HG02759 (cell line): ENCODE measurements at regions not wholly inside any gene's neighbourhood (a gene's known extent, or its start where the extent isn't known, plus 50 kb on each side); places are given as distances from the start of the nearest gene placed in this dataset.
"Not testable (repeated sequence)": the region's sequence is repeated elsewhere in the genome, so short reads cannot be mapped to it uniquely, and the experiment has no call there.

Experiments
- ATAC-seq: cut with Tn5 transposase; IDR thresholded peaks from one replicate; pipeline ENCODE4 v1.9.1; 2021; ENCODE audit warnings: mild to moderate bottlenecking, moderate library complexity; ENCODE audit not compliant: unreplicated experiment

DNA sequence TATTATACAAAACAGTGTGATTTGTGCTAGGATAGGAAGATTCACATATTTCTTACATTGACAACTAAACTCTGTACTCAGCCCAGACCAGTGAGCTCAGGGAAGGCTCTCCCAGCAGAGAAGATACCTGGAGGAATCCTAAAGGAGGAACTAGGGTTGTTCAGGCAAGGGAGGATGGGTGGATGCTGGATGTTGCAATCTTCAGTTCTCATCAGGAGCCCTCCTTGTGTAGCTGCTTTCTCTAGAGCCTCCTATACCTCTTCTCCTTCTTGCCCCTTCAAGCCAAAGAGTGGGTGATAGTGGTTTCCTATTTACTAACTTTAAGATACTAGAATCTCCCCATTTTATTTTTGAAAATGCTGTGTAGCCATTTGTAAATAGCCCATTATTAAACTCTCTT lies 117.3 kb downstream of the NKX6-1 start:
- no peak for ATAC-seq

DNA sequence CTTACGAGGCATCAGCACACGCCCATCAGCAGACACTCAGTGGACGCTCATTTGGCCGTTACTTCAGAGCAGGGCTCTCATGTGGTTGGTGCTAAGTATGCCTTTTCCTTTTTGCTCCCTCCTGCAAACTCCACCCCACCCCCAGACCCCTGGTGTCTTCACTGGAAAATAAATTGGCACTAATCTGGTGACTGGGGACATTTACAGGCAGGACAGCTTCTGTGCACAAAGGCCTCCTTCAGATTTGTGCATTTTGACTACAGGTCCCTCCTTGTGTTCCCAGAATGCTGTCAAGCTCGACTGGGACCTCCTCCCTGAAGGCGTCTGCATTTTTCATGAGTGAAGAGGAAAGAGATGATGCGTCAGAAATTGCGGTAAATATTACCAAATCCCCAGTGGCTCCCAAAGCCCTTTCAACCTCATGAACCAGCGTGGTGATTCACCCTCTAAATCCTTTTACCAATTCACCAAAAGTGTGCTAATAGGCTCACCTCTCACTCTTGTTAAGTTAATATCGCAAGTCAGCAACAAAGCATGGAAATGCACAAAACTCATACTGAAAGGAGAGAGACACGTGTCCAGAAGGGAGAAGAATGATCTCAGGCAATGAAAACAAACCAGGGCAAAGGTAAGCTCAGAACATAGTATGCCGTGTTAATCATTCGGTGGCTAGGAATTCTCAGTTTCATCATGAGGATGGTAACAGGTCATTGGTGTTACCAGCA lies 119.0 kb downstream of the NKX6-1 start:
- ATAC-seq, result no peak

DNA sequence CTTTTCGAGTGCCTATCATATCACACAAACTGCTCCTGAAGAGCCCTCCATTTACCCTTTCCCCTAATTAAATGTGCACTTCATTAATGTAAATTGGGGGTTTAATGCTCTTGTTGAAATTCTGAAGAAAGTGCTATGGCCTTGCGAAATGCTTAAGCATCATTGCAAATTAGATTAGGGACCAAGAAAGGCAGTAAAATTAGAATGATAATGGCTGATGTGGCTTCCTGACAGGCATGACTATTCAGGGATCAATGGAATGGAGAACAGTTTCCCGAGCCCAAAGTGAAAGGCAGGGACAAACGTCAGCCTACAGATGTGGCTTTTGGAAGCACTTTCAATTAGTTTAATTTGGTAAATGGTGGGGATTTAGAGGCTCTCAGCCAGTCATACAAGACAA lies 120.1 kb downstream of the NKX6-1 start:
- ATAC-seq, result no peak

DNA sequence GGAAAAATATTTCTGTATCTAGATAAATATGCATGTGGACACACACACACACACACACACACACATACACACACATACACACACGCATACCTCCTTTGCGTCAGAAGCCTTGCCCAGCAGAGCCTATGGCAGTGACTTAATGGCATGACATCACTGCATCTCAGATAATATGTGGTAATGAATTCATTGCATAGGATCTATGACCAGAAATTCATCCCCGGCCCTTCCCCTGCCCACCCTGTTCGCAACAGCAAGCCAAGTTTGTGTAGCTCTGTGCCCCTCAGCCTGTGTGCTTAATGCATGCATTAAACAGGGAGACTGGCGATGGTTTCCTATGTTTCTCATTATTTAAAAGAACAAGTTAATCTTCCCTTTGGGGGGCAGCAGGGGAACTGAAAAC lies 120.7 kb downstream of the NKX6-1 start:
- no peak for ATAC-seq

DNA sequence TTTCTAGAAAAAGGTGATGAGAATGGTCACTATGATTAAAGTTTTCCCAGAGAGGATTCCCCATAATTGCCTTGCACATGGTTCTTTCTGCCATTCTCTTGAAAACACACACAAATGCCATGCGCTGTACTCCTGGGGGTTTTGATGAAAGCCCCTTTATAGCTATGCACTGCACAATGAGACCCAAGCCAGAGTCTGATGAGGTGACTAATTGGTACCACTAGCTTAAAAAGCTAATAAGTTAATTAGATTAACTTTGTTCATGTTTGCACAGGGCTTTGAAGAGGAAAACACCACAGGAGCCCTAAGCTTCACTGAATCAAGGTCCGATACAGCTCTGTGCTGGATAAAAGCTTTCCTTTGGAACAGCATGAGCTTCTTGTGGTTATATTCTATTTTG lies 132.2 kb downstream of the NKX6-1 start:
- ATAC-seq, result no peak

DNA sequence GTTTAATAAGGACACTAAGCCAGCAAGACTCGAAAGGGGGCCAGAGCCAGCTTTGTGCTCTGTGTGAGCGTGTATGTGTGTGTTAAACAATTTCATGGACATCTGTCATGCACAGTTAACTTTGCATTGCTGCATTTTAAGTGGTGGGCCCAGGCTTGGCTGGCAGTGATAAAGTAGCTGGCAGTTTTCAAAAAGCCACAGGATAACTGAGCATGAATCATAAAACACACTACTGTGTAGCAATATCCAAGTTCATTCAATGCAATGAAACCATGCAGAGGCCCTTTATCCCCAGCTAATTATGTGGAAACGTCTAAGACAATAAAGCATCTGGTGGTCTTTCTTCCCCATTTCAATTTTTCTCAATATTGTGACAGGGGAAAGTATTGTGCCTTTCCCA lies 132.9 kb downstream of the NKX6-1 start:
- no peak for ATAC-seq

DNA sequence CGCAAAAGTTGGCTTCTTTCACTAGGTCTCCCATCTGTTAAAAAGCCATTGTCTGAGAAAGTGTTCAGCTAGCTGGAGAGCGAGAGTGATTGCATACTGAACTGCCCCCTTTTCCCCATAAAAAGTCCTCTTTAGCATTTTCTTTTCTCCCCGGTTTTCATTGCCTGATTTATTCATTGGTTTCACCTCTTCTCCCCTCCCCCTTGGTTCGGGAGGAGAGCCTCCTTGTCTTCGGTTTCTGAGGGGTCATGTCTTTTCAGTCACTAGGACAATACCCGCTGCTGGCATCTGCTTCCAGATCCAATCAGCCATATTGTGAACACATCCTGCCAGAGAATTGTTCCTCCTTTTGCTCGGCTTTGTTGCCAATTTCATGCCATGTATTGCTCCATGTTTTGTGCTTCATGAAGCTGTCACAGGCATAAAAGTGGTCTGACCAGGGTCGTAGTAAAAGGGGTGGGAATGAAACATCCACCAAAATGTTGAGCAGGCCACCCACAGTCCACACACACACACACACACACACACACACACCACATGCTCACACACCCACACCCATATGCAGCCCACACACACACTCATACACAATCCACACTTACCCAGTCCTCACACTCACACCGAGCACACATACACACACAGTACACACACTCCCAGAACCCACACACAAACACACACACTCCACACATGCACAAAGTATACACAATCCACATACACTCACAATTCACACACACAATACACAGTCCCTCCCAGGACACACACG lies 136.0 kb downstream of the NKX6-1 start:
- ATAC-seq, result no peak

DNA sequence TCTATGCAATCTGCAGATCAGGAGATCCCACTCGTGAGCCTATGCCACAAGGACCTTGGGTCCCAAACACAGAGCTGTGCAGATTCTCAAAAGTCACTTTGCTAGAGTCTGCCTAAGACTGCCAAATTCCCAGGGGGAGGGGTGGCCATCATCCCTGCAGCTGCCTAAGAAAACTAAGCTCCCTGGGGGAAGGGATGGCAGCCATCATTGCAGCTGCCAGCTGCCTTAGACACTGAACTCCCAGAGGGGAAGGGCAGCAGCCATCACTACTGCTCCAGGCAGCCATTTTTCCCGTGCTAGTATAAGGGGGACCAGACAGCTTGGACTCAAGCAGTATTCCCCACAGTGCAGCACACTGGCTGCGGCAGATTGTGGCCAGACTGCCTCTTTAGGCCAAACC lies 156.9 kb downstream of the NKX6-1 start:
- ATAC-seq, result no peak

DNA sequence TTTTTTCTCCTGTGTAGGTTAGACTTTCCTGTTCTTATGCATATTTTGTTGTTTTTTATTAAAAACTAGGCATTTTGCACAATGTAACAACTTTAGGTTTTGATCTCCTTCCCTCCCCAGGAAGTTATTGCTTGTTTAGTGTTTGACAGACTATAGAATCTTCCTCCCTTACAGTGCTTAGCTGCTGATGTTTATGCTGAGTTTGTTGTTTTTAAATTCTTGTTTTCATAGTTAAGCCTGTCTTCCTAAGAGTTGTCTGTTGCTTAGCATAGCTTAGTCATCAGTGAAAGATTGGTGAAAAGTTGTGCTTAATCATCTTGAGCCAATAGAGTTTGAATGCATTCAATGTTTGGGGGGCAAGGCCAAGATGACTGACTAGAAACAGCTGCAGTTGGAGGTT lies 157.5 kb downstream of the NKX6-1 start:
- ATAC-seq, result no peak

DNA sequence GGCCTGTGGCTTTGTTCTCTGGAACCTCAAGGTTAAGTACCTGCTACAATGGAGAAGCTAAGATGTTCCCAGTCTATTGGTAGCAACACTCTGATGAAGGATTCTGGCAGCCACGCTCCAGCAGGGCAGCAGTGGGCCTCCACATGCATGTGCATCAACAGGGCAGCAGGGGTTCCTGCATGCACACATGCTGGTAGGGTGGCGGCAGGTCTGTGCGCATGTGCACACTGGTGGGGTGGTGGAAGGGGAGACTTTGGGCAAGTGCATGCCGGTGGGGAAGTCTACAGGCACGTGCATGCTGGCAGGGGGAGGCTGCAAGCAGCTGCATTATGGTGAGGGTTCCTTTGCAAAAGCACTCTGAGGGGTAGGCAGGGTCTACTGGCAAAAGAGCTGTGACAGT lies 160.7 kb downstream of the NKX6-1 start:
- ATAC-seq, result no peak

DNA sequence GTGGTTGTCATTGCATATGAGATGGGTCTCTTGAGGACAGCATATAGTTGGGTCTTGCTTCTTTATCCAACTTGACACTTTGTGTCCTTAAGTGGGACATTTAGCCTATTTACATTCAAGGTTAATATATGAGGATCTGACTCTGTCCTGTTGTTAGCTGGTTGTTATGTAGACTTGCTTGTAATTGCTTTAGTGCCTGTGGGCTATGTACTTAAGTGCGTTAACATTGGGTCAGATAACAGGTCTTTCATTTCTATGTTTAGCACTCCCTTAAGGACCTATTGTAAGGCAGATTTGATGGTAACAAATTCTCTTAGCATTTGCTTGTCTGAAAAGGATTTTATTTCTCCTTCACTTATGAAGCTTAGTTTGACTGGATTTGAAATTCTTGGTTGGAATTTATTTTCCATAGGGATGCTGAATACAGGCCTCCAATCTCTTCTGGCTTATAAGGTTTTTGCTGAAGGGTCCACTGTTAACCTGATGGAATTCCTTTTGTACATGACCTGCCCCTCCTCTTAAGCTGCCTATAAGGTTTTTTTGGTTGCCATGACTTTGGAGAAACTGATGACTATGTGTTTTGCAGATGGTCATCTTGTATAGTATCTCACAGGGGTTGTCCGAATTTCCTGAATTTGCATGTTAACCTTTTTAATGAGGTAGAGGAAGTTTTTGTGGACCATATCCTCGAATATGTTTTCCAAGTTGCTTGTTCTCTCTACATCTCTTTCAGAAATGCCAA lies 162.0 kb downstream of the NKX6-1 start:
- no peak for ATAC-seq

DNA sequence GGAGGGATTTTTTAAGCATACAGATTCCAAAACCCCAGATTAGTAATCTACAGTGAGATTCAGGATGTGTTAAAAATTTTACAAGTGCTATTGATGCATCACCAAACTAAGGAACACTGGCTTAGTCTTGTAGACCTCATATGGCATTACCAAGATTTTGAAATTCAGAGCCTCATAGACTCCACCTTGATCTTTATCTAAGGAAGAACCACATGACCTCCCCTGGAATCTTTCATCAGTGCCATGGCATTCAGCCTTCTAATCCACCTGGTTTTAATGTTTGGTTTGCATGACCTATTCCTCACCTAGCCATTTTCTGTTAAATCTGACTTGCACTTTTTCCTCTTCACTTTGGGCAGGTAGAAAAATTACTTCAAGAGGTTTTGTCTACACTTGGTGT lies 171.6 kb downstream of the NKX6-1 start:
- ATAC-seq, result no peak

DNA sequence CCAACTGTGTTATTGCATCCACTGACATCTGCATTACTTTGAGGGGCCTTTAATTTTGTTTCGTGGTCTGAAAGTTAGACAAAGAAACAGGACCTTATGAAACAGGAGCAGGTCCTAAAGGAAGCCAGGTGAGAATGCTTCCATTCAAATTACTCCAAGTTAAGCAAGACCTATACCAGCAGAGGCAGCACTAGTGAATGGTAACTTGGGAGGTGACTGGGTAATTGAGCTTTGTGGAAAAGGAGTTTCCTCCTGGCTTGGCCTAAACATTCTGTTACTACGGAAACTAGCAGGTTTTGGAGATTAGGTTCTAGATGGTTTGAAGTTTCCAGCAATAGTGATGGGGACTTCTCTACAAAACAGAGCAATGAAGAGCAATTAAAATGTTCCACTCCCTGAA lies 173.5 kb downstream of the NKX6-1 start:
- no peak for ATAC-seq

DNA sequence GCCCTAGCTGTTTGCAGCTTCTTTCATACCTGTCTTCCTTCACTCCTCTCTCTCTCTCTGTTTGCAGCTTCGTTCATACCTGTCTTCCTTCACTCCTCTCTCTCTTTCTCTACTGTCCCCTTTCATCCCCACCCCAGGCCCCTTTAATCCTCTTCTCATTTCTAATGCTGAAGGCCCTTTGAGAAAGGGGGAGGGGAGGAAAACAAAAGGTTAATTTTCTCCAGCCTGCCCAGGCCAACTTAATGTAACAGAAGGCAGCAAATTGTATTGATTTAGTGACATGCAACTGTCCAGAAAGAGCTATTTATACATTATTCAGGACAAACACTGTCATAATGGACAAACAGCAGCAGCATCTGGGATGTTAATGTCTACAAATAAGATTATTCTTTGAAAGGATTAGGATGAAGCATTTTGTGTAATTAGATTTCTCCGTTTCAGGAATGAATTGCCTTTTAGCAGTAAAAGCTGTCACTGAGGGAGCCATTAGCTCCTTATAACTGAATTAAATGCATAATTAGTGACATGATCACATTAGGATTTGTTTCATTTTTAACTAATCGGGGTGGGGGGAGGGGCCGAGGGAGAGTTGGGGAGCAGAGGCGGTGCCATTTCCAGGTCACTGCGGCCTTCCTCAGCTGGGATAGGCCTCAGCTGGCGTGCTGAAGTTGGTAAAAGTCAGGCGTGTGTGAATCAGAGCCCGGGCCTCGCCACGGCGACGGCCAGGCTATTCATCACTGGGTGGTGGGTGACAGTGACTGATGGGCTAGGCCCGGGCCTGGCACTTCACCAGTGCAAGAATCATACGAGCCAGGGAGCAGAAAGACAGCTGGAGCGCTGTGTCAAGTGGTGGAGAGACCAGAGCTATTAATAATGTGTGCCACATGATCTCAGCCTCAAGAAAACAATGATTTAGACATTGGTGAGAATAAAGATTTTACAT lies 174.5 kb downstream of the NKX6-1 start:
- no peak for ATAC-seq

DNA sequence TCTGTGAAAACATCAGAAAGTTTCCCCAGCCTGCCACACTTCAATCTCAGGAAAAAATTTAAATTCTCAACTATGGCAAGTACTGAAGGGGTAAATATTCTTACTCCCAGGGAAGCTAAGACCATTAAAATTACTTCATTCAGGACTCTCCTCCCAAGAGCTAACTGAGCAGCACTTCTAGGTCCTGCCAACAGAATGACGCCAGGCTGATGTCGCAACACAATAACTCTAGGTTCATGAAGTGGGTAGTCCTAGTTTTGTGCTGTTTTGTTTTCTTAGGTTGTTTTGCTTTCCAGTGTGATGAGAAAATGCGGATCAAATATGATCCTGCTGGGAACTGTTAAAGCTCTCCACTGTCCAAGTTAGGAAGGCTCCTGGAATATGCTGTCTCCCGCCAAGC lies 180.0 kb downstream of the NKX6-1 start:
- no peak for ATAC-seq

DNA sequence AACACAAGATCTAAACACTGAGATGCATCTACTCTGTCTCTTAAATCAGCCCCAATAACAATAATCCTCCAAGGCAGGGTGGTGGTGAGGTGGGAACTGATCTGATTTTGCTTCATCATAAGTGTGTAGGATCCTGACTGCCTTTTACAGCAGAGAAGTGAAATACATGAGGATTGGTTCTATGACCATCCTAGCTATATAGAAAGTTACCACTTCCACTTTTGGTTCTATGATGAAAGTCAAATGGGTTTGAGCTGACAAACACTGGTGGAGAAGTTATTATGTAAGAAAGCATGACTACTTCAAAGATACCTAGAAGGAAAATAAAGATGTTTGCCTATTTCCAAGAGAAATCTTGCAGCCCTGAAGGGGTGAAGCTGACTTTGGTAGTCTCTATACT lies 181.6 kb downstream of the NKX6-1 start:
- ATAC-seq, result no peak

DNA sequence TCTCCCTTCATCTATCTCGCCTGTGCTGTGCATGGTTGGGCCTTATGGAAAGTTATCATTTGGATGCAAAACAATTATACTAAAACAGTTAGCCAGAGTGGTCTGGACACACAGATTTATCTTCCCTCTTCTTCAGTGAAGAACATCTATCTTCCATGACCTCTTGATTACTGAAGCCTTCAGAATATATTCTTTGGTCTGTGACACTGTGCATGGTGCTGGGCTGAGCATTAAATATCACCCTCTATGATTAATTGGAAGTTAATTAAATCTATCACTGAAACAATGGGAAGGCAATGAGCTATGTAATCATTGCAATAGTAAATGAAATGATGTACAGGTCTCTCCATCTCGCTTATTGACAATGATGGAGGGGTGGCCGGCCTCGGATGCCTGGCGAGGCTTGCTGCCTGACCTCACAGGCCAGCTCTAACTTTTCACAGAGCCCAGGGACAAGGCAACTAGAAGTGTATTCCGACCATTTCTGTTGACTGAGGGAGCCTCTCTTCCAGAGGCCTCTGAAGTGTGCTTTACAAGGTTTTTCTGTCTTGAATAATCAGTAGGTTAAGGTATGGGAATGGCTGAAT lies 186.6 kb downstream of the NKX6-1 start:
- no peak for ATAC-seq

DNA sequence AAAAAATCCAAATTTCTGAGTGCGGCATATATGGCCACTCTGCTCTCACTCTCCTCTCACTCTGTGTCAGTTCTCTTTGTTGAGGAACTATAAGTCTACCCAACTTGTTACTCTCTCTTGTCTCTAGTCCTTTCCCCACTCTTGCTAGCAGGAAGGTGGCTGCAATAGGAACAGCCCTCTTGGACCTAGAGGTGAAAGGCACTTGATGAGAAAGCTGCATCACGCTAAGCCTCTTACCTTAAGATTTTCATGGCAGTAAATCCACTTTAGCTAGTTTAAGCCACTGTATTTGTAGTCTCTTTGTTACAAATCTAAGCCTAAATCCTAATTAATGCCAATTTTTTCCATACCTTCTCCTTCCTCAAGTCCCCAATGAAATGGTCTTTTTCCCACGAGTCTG lies 189.9 kb downstream of the NKX6-1 start:
- no peak for ATAC-seq

DNA sequence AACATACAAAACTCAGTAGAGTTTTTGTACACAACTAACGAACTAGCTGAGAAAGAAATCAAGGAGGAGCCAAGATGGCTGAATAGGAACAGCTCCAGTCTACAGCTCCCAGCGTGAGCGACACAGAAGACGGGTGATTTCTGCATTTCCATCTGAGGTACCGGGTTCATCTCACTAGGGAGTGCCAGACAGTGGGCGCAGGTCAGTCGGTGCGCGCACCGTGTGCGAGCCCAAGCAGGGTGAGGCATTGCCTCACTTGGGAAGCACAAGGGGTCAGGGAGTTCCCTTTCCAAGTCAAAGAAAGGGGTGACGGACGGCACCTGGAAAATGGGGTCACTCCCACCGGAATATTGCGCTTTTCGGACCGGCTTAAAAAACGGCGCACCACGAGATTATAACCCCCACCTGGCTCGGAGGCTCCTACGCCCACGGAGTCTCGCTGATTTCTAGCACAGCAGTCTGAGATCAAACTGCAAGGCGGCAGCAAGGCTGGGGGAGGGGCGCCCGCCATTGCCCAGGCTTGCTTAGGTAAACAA lies 200.3 kb downstream of the NKX6-1 start:
- not testable (repeated sequence) for ATAC-seq

DNA sequence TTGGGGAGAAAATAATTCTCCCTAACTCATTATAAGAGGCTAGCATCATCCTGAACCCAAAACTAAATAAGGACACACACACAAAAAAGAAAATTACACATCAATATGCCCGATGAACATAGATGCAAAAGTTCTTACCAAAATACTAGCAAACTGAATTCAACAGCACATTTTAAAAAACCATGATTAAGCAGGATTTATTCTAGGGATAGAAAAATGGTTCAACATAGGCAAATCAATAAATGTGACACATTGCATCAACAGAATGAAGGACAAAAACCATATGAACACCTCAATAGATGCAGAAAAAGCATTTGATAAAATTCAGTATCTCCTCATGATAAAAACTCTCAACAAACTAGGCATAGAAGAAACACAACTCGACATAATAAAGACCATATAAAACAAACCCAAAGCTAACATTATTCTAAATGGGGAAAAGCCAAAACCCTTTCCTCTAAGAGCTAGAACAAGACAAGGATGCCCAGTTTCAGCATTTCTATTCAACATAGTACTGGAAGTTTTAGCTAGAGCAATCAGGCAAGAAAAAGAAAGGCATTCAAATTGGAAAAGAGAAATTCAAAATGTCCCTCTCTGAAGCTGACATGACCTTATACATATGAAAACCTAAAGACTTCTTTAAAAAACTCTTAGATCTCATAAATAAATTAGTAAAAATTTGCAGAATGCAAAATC lies 200.9 kb downstream of the NKX6-1 start:
- no peak for ATAC-seq
